Type B pancreatic cell (in vitro differentiated cells): ENCODE measurements at regions not wholly inside any gene's neighbourhood (a gene's known extent, or its start where the extent isn't known, plus 50 kb on each side); places are given as distances from the start of the nearest gene placed in this dataset.

Experiments used
- DNase-seq: peaks from one replicate; pipeline ENCODE4 v3.0.0; 2021; ENCODE audit warnings: mixed read lengths; ENCODE audit not compliant: unreplicated experiment; ENCODE audit errors: extremely low spot score
- H3K27ac Mint-ChIP-seq: 2 replicates; pipeline ENCODE4 v1.8.0; 2021; ENCODE audit warnings: mild to moderate bottlenecking, mixed read lengths
- H3K27me3 Mint-ChIP-seq: 2 replicates; pipeline ENCODE4 v1.8.0; 2021; ENCODE audit warnings: mixed read lengths
- H3K36me3 Mint-ChIP-seq: 2 replicates; pipeline ENCODE4 v1.8.0; 2021; ENCODE audit warnings: mixed read lengths
- H3K4me1 Mint-ChIP-seq: one replicate; pipeline ENCODE4 v1.8.0; 2021; ENCODE audit warnings: mixed read lengths; ENCODE audit not compliant: unreplicated experiment
- H3K4me3 Mint-ChIP-seq: 2 replicates; pipeline ENCODE4 v1.8.0; 2021; ENCODE audit warnings: mild to moderate bottlenecking, mixed read lengths
- H3K9me3 Mint-ChIP-seq: 2 replicates; pipeline ENCODE4 v1.8.0; 2021; ENCODE audit warnings: mixed read lengths
- CTCF ChIP-seq: fragments of 200-600 bp; sonication (generic); conservative IDR thresholded peaks from 2 replicates; pipeline ENCODE4 v1.5.0; 2021; ENCODE audit warnings: antibody characterized with exemption, mild to moderate bottlenecking

GRCh38 chr16:59259950-59260319 lies 525.8 kb upstream of the GOT2 start:
- Mint-ChIP-seq H3K27me3 (no peaks in the 10 kb centered on the region), H3K4me3 (no peak overlapping the region), H3K9me3 (no peaks in the 10 kb centered on the region), H3K4me1 (no peaks in the 10 kb centered on the region), H3K27ac (no peak overlapping the region), H3K36me3 (no peaks in the 10 kb centered on the region)
- TF ChIP-seq CTCF = no peak
- DNase-seq = no peak

GRCh38 chr16:59259074-59259949 lies 525.2 kb upstream of the GOT2 start:
- no peaks in the 10 kb centered on the region for H3K27me3 Mint-ChIP-seq
- TF ChIP-seq CTCF = no peak
- H3K9me3 Mint-ChIP-seq = no peaks in the 10 kb centered on the region
- DNase-seq = no peak
- H3K4me1 Mint-ChIP-seq = no peaks in the 10 kb centered on the region
- H3K36me3 Mint-ChIP-seq = no peaks in the 10 kb centered on the region
- no peak overlapping the region for H3K4me3 Mint-ChIP-seq
- no peak overlapping the region for H3K27ac Mint-ChIP-seq

GRCh38 chr16:59252317-59252716 lies 518.2 kb upstream of the GOT2 start:
- Mint-ChIP-seq H3K27ac (no peak overlapping the region), H3K4me1 (no peaks in the 10 kb centered on the region), H3K9me3 (no peaks in the 10 kb centered on the region), H3K36me3 (no peaks in the 10 kb centered on the region), H3K4me3 (no peak overlapping the region), H3K27me3 (no peaks in the 10 kb centered on the region)
- no peak for DNase-seq
- TF ChIP-seq CTCF = no peak

GRCh38 chr16:59249011-59249410 lies 514.9 kb upstream of the GOT2 start:
- DNase-seq = no peak
- no peaks in the 10 kb centered on the region for H3K36me3 Mint-ChIP-seq
- TF ChIP-seq CTCF = no peak
- H3K9me3 Mint-ChIP-seq = no peaks in the 10 kb centered on the region
- no peak overlapping the region for H3K27ac Mint-ChIP-seq
- H3K4me3 Mint-ChIP-seq = no peak overlapping the region
- no peaks in the 10 kb centered on the region for H3K27me3 Mint-ChIP-seq
- no peaks in the 10 kb centered on the region for H3K4me1 Mint-ChIP-seq

GRCh38 chr16:59242556-59242955 lies 508.4 kb upstream of the GOT2 start:
- no peak for DNase-seq
- Mint-ChIP-seq H3K27me3 (no peaks in the 10 kb centered on the region), H3K27ac (no peak overlapping the region), H3K36me3 (no peaks in the 10 kb centered on the region), H3K4me3 (no peak overlapping the region), H3K4me1 (no peaks in the 10 kb centered on the region), H3K9me3 (no peaks in the 10 kb centered on the region)
- TF ChIP-seq CTCF = no peak
